ENCODE measurements at regions not wholly inside any gene's neighbourhood (a gene's known extent, or its start where the extent isn't known, plus 50 kb on each side); places are given as distances from the start of the nearest gene placed in this dataset.
"Not testable (repeated sequence)": the region's sequence is repeated elsewhere in the genome, so short reads cannot be mapped to it uniquely, and the experiment has no call there.

- no peak for DNase-seq
These were observed 115.1 kb downstream of the RTP5 start for GRCh38 chr2:241984658-241985057.

- not testable (repeated sequence) for DNase-seq
These were observed 115.8 kb downstream of the RTP5 start for GRCh38 chr2:241985161-241985985.

- DNase-seq, result no peak
These were observed 116.4 kb downstream of the RTP5 start for GRCh38 chr2:241985986-241986329.

GRCh38 chr2:241986836-241987641, 117.5 kb downstream of the RTP5 start:
- no peak for DNase-seq

GRCh38 chr2:241987726-241988125, 118.2 kb downstream of the RTP5 start:
- no peak for DNase-seq

GRCh38 chr2:241988146-241988545, 118.6 kb downstream of the RTP5 start:
- no peak for DNase-seq

GRCh38 chr2:241989074-241989473, 119.5 kb downstream of the RTP5 start:
- DNase-seq, result no peak

DNA sequence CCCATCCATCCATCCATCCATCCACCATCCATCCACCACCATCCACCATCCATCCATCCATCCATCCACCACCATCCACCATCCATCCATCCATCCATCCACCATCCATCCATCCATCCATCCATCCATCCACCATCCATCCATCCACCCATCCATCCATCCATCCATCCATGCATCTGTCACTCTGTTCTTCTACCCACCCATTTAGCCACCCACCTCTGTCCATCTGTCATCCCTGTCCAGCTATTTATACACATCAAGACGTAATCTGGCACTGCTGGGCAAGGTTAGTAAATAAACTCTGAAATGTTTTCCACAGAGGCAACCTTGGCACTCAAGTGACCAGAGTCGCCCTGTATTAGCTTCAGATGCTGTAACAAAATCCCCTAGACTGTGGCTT, 120.9 kb downstream of the RTP5 start:
- no peak for DNase-seq

DNA sequence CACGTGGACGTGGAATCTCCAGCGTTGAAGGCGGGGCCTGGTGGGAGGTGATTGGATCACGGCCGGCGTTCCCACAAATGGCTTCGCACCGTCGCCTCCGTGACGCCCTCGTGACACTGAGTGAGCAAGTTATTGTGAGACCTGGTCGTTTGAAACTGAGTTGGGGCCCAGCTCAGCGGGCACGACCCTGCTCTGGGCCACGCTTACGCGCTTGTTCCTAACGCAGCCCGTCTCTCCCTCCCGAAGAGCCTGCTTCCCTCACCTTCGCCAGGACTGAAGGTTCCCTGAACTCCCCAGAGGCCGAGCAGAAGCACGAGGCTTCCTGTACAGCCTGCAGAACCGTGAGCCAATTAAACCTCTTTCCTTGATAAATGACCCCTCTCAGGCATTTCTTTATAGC, 121.8 kb downstream of the RTP5 start:
- DNase-seq, result no peak

DNA sequence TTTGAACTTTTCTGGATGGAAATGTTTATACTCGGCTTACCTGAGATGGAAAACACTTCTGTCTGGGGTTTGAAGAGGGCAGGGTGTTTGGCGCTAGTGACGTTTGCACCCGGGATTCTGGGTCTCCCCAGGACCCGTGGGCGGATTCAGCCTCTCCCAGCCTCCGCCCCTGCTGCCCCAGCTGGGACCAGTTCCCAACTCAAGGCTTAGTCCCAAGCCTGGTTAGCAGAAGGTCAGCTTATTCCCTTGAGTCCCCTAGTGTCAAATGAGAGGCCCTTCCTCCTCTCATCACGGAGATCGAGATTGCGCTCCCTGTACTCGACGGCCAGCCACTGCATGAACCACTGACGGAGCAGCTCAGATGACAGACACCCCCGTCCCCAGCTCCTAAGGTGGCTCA, 123.2 kb downstream of the RTP5 start:
- DNase-seq, result no peak

DNA sequence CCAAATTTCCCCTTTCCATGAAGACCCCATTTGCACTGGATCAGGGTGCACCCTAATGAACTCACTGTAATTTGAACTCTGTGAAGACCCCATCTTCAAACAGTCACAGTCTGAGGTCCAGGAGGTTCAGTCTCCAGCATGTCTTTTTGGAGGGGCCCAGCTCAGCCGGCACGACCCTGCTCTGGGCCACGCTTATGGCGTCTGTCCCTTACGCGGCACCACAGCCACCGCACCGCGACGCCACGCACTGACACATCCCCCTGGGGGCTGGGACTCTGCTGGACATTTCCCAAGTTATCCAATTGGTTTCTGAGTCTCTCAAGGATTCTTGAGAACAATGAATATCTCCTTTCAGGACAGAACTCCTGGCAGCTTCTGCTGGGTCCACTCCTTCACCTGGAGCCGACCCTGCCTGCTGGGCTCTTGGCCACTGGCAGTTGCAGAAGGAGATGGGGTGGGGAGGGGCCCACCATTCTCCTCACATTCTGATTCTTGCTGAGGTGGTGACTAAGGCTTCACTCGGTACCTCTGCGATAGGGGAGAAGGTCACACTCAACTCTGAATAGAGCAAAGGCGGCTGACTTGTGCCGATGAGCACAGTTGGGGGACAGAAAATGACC, 124.0 kb downstream of the RTP5 start:
- no peak for DNase-seq

DNA sequence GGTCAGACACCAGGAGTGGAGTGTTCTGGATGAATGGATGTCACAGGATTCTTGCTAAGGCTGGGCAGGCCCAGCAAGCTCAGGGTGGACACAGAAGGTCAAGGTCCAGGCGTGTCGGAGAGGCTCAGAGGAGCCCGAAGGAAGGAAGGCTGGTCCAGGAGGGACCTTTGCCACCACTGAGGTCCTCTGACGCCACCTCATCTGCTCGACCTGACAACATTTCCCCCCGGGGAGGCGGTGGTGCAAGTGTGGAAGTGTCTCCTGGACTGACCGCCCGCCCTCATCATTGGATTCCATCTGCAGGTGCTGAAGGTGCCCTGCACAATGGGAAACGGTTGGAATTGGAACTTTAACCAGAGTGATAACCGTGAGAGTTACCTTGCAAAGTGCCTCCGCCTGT, 124.6 kb downstream of the RTP5 start:
- no peak for DNase-seq

DNA sequence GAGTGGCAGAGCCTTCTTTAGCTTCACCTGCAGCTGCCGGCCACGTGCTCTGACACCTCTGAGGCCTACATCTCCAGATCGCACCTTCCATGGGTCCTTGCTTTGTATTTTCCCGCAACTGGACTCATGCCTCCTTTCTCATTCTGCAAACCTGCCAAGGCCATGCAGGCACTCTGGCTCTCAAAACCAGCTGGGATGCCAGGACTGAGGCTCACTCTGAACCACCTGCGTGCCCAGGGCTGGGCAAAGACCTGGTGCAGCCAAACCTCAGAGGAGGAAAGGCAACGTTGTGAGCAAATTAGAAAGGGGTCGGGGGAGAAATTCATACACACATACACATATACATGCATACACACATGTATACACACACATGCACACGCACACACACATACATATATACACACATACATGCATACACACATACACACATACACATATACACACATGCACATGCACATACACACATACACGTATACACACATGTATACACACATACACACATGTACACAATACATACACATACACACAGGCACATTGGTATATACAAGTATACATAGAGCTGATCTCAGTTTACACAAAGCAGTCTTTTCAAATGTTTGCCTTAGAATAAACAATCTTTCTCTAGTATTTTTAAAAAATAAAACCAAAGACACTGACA, 125.2 kb downstream of the RTP5 start:
- DNase-seq, result no peak

DNA sequence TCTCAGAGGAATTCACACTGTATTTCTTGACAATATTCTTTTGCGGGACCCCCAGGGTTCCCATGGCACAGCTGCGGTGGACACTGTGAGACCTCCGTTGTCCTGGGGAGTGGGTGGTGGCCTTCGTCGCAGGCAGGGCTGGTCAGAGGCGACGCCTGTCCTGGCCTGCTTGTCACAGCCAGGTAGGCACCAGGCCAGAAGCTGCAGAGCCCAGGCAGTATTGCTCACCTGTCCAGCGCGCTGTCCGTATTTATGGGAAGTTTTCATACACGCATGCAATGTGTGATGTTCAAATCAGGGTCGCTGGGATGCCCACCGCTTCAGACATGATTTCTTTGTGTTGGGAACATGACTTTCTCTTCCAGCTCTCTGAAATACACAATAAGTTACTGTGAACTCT, 126.6 kb downstream of the RTP5 start:
- DNase-seq, result no peak

- no peak for DNase-seq
These were observed 127.5 kb downstream of the RTP5 start for GRCh38 chr2:241997017-241997416.

DNA sequence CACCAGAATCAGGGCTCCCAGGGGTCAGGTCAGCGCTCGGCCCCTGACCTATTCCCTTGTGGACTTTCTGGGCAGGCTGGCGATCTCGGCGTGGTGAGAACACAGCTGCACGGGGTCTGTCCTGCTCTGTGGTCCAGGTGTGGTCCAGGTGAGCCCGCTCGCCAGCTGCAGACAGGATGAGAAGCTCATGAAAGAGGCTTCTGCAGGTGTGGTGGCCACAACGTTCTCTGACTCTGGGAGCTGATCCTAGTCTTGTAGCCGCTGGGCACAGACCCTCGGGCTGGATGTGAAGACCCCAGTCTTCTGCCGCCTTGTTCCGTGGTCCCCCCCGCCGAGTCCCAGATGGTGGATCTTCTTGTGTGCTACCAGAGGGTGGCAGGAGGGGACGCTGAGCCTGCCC, 129.7 kb downstream of the RTP5 start:
- no peak for DNase-seq

- DNase-seq, result no peak
These were observed 132.3 kb downstream of the RTP5 start for GRCh38 chr2:242001853-242002252.

GRCh38 chr2:242002944-242003343, 133.4 kb downstream of the RTP5 start:
- DNase-seq, result no peak

DNA sequence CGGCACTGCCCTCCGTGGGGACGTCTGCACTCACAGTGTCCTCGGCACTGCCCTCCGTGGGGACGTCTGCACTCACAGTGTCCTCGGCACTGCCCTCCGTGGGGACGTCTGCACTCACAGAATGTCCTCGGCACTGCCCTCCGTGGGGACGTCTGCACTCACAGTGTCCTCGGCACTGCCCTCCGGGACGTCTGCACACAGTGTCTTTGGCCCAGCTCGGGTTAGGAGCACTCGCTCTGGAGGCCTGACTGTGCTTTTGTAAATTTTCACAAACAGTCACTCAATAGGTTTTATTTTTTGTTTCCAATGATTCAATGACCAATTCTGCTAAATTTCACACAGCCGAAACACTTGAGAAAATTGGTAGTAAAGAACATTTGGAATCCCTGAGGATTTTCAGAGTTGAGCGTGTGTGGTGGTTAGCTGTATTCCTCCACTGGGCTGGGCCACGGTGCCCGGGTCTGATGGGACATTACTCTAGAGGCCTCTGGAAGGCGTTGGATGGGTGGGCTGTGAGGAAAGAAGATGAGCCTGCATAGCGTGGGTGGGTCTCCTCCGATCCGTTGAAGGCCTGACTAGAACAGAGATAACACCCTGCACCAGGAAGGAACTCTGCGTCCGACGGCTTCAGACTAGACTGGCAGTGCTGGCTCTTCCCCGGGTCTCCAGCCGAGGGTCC, 134.8 kb downstream of the RTP5 start:
- no peak for DNase-seq

DNA sequence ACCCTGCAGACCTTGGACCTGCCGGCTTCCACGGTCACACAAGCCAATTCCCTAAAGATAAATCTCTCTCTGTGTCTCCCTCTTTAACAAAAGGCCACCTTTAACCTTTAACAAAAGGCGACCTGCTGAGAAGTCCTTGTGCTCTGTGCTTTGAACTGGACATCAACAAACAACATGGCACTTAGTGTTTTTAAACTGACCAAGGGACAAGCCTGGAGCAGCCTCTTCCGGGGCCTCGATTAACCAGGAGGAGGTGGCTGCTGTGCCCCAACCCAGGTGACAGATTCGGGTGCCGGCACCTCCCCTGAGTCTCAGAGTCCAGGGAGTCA, 135.3 kb downstream of the RTP5 start:
- DNase-seq, result no peak

GRCh38 chr2:242006091-242006634, 136.6 kb downstream of the RTP5 start:
- DNase-seq, result not testable (repeated sequence)

GRCh38 chr2:242008908-242009307, 139.4 kb downstream of the RTP5 start:
- DNase-seq, result not testable (repeated sequence)

GRCh38 chr2:242009846-242010245, 140.3 kb downstream of the RTP5 start:
- DNase-seq, result not testable (repeated sequence)

Data from NCI-H187 treated with DMSO at 0.1 percent for 48 hours (cell line).